Cerebellar nuclear complex (tissue), 1 donor: ENCODE measurements at regions not wholly inside any gene's neighbourhood (a gene's known extent, or its start where the extent isn't known, plus 50 kb on each side); places are given as distances from the start of the nearest gene placed in this dataset.
"Not testable (repeated sequence)": the region's sequence is repeated elsewhere in the genome, so short reads cannot be mapped to it uniquely, and the experiment has no call there.

Experiments
- DNase-seq, 2 experiments: peaks; one replicate each; lab custom pipeline; 2025; lab: John Stamatoyannopoulos, UW

DNA sequence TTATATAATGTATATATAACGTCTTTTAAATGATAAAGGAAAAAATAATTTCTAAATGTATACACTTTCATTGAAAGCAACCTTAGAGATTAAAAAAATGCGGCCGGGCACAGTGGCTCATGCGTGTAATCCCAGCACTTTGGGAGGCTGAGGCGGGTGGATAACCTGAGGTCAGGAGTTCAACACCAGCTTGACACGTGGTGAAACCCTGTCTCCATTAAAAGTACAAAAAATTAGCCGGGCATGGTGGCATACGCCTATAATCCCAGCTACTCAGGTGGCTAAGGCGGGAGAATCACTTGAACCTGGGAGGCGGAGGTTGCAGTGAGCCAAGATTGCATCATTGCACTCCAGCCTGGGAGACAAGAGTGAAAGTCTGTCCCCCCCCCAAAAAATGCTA lies 303.7 kb upstream of the ZC3H15 start:
- not testable (repeated sequence) for DNase-seq

DNA sequence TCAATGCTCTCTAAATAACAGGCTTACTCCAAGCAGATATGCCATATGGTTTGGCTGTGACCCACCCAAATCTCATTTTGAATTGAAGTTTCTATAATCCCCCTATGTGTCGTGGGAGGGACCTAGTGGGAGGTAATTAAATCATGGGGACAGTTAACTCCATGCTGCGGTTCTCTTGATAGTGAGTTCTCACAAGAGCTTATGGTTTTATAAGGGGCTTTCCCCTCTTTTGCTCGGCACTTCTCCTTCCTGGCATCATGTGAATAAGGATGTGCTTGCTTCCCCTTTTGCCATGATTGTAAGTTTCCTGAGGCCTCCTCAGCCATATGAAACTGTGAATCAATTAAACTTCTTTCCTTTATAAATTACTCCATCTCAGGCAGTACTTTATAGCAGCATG lies 302.7 kb upstream of the ZC3H15 start:
- no peak for DNase-seq

DNA sequence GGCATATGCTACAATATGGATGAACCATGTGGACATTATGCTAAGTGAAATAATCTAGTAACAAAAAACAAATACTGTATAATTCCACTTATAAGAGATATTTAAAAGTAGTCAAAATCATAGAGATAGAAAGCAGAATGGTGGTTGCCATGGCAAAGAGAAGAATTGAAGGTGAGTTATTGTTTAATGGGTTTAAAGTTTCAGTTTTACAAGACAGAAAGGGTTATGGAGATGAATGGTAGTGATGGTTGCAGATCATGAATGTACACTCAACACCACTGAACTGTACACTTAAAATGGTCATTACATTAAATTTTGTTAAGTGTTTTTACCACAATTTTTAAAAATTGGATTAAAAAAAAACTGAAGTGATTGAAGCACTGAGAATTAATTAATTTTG lies 298.2 kb upstream of the ZC3H15 start:
- no peak for DNase-seq

DNA sequence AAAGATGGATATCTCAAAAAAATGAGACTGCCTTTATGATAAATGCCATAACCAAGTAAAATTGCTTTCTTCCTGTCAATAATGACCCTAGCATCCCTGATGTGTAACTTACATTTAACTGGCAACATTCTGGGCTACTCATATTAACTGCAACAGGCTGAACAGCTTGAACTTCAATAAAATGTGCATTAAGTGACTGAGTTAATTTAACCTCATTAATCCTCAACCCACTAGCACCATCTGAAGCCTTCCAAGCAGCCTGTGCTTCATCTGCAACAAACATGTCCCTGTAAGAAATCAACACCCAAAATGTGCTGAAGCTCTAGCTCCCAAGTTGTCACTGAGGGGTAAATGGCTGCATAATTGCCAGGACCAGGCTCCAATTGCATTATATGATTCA lies 296.2 kb upstream of the ZC3H15 start:
- DNase-seq, result no peak

DNA sequence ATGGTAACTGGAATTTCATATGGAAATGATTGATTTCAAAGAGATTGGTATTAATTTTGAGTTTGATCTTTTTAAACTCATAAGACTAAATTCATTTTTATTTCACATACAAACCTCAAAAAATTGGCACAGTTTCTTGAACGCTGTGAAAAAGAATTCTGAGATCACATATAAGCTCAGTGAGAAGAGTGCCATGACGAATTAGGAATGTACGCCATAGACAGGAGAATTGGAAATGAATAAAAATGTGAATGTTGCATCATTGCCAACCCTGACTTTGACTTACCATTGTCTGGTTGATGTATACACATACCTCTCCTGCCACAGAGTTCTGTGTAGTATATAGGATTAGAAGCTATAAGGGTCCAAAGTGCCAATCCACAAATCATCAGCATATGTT lies 290.4 kb upstream of the ZC3H15 start:
- no peak for DNase-seq

DNA sequence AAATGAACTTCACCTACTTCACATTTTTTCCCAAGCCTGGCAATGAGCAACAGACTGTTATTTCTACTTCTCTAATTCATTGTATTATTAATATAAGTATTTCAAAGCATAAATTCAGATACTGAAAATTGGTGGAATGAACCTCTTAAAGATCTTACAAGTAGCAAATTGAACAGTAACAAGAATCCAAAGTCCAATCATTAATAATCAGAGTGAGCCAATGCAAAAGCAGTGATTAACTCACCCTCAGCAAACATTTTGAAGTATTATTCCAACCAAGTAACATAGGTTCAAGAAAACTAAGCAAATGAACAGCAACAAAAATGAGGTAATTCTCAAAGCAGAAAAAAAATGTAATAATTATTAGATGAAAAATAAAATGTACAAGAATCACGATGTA lies 288.1 kb upstream of the ZC3H15 start:
- no peak for DNase-seq

DNA sequence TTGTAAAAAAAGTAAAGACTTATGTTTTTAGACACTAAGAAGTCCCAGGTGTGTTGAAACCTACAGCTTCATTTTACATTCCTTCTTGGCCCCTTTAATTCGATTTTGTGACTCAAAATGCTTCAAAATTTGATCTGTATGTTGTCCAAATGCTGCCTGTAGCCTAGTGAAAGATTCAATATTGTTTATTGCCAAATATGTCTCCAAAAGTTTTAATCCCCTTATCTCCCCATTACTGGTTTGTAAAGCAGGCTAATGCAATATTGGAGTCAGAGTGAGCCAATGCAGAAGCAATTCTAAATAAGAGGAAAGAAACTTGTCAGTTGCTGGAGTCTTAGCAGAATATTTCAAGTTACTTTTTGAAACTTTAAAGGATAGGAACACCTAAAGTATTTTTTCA lies 287.0 kb upstream of the ZC3H15 start:
- no peak for DNase-seq

DNA sequence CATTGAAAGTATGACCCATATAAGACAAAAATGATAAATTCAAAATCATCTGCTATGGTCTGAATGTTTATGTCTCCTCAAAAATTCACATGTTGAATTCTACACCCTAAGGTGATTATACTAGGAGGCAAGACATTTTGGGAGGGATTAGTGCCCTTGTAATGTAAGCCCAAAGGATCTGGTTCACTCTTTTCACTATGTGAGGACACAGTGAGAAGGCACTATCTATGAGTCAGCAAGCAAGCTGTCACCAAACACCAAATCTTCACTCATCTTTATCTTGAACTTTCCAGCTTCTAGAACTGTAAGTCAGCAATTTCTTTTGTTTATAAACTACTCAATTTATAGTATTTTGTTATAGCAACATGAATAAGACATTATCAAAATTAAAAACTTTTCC lies 284.7 kb upstream of the ZC3H15 start:
- DNase-seq, result no peak

DNA sequence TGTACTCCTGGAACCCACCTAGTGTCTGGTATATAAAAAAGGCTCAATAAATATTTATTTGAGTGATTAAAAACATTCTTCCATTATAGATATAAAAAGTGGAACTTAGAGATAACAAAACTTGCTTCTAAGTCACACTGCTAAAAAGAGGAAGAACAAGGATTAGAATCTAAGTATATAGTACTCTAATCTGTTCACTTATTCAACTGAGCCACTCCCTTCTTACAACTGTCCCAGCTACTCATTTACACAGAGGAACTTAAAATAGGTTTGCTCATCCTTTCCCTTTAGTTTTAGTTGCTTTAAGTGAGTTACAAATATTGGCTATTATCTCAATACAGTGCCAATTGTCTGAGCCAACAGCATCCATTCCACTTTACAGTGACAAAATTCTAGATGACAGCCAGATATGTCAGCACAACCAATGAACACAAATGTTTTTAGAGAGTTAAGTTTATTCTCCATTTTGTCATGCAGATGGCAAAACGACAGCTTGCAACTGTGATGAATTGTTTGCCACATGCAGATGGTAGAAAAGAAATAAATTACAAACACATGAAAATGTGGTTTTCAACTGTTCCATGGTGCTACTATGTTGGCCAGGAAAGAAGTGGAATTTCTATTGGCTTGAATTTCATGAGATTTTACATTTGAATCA lies 280.7 kb upstream of the ZC3H15 start:
- DNase-seq, result no peak

DNA sequence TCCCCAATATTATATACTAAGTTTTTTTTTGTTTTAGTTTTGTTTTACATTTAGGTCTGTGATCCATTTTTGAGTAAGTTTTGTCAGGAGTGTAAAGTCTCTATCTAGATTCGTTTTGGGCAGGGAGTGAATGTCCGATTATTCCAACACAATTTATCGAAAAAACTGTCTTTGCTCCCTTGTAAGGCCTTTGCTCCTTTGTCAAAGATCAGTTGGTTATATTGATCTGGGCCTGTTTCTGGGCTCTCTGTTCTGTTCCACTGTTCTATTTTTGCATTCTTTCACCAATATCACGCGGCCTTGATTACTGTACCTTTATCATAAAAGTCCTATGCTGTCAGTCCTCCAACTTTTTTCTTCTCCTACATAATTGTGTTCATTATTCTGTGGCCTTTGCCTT lies 276.5 kb upstream of the ZC3H15 start:
- DNase-seq, result no peak

DNA sequence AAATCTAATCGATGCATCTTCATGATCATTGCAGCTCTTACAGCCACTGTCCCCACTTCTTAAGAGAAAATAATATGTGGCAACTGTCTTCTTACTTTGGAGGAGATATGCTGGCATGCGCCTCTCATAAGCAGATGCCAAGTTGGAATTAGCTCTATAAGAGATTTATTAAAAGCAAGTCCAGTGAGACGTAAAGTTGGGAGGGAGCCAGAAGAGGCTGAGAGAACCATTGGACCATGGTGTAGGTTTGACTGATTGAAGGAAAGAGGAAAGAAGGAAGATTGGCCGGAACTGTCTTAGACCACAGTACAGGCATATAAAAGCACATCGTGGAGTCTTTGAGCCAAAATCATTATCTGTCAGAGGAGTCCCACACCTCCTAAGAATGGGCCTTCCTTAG lies 265.7 kb upstream of the ZC3H15 start:
- DNase-seq, result no peak

DNA sequence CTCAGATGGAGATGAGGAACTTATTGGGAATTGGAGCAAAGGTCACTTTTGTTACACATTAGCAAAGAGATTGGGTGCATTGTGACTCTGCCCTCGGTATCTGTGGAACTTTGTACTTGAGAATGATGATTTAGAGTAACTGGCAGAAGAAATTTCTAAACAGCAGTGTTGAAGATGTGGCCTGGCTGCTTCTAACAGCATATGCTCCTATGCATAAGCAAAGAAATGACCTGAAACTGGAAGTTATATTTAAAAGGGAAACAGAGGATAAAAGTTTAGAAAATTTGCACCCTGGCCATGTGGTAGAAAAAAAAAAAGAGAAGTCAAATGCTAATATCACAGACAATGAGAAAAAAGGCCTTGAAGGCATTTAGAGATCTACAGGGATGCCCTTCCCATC lies 256.8 kb upstream of the ZC3H15 start:
- DNase-seq, result no peak

DNA sequence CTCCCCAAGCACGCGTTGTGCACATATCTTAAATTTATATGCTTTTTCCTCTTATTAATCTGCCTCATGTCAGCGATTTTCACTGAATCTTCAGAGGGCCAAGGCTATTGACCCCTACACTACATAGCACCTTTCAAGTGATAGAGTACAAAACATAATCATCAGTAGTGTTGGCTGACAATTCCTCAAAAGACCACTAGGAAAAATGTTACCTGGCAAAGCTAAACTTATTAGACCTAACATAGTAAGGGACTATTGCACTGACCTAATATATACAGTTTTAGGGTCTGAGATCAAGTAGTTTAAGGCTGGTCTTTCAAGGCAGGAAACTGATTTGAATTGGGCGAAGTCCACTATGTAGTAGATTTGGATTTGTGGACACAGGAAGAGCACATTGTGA lies 244.2 kb upstream of the ZC3H15 start:
- DNase-seq, result no peak

DNA sequence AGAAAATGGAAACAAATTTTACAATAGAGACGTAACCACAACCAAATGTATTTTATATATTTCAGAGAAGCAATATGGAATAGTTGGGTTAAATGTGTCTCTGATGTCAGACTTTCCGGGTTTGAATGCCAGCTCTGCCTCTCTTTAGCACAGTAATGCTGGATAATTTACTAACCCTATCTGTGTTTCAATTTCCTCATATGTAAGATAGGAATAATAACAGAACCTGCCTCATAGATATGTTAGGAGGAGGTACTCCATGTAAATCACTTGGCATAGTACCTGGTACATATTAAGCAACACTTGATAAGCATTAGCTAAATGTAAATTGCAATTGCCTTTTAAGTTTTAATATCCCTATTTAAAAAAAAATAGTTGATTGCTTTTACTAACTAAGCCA lies 231.3 kb upstream of the ZC3H15 start:
- DNase-seq, result no peak

DNA sequence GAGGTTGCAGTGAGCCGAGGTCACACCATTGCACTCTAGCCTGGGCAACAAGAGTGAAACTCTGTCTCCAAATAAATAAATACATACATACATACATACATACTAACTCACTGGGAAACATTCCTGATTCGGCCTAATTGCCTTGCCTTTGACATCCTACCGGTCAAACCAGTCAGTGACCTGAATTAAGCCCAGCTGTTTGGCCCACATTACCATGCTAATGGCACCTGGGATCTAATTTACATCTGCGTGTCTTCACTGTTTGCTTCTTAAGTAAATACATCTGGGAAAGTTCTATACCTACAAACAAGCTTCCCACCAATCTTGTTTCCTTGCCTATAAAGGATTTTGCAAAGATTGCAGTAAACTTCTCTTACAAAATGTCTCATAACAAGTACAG lies 230.2 kb upstream of the ZC3H15 start:
- DNase-seq, result no peak

DNA sequence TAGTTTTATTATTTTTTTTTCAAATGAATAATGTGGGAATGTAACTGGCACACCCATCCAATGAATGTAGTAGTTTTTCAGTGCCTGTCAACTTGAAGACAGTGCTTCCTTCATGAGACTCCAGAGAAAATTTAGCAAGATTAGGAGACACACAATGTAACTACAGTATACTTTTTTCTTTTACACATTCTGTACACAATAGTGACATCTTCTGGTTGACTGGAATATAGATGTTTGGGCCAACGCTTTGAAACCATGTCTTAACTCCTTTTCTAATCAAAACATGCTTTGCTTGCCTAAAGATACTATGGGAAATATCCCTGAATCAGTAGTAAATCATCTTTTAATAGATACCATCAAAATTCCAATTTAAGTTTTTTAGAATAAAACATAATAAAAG lies 229.5 kb upstream of the ZC3H15 start:
- no peak for DNase-seq

DNA sequence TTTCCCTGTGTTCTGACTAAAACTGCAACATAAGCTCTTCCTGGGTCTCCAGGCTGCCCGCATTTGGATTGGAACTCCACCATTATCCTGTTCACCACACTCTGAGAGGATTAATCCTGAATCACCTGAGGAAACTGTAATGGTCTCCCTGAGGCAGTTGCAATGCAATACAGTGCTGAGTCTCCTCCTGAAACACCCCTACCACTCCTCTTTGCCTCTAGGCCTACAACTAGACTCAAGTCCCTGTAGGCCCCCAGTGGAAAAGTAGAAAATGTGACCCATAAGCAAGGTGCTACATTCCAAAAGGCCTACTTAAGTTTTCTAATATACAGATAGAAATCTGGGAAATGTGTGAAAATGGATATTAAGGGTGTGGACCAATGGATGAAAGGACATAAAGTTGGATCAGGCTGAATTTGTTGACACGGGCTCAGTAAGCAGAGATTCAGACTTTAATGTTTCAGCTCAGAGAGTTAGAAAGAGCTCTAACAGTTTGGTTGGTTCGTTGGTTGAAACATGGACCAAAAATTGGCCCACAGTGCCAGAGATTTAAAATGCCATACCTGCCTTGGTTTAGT lies 222.3 kb upstream of the ZC3H15 start:
- DNase-seq, result no peak

DNA sequence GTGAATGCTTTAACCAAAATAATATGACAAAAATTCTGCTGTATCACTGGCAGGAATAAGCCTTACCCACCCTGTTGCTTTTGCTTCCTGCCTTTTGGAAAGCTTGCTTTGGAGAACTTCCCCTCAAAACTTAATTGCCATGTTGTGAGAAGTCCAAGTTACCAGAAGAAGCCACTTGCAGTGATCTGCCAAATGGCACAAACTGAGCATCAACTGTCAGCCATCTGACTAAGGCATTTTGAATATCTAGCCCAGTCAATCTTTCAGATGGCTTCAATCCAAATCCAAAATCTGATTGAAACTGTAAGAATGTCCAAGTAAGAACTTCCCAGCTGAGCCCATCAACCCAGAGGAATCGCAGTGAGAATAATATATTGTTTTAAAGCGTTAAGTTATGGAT lies 216.5 kb upstream of the ZC3H15 start:
- DNase-seq, result no peak

DNA sequence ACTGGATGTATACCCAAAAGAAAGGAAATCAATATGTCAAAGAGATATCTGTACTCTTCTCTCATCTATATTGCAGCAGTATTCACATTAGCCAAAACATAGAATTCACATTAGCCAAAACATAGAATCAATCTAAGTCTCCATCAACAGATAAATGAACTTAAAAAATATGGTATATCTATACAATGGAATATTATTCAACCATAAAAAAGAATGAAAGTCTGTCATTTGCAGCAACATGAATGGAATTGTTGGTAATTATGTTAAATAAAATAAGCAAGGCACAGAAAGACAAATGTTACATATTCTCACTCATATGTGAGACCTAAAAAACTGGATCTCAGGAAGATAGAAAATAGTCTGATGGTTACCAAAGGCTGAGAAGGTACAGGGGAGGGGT lies 212.1 kb upstream of the ZC3H15 start:
- no peak for DNase-seq

DNA sequence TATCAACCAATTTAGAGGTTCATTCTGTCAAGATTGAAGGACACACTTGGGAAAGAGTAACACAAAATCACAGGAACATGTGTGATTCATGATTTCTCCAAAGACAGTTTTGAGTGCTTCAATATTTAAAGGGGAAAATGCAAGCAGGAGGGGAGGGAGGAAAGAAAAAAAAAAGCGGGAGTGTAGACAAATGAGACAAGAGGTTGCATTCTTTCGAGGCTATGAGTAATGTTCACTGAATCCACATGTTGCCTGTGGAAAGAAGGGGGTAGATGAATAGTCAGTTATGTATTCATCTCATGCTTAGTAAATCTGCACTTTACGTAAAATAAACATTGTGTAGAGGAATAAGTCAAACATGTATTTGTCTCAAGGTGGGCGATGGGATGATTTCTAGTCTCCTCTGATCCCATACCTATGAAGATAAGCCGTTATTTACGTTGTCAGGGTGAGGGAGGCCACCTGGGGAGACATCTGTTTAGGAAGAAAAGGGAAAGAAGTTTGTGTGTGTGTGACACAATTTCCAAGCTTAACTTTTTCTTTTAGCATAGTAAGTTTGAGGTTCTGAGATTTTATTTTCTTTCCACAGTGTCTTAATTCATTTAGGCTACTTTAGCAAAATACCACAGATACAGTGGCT lies 211.0 kb upstream of the ZC3H15 start:
- DNase-seq, result no peak

DNA sequence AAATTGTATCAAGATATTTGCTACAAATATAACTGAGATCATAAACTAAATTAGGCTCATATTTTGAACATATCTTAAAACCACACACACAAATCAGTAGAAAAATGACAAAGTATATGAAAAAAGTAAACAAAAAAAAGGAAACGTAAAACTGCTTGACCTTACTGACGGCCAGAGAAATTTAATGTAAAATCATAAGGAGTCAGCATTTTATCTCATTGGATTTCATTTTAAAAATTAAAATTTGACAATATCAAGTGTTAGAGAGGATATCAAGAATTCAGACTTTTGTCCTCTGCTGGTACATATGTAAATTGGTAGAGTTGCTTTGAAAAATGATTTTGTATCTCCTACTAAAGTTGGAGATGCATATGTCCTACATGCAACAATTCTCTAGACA lies 209.2 kb upstream of the ZC3H15 start:
- DNase-seq, result no peak

DNA sequence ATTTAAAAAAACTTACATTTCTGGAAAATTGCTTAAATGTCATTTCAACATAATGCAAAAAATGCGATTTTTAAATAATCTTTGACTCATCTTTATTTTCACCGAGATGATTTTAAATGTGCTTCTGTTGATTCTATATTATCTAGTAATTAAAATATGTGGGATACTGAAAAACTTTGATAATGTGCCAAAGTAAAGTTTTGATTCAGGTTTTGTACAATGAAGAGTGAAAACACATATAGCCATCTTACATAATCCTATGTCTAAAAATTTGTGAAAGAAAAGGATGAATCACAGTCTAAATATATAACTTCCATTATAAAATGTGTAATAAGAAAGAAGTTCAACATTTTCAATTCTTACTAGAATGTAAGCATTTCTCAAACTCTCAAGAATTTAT lies 204.3 kb upstream of the ZC3H15 start:
- DNase-seq, result no peak

DNA sequence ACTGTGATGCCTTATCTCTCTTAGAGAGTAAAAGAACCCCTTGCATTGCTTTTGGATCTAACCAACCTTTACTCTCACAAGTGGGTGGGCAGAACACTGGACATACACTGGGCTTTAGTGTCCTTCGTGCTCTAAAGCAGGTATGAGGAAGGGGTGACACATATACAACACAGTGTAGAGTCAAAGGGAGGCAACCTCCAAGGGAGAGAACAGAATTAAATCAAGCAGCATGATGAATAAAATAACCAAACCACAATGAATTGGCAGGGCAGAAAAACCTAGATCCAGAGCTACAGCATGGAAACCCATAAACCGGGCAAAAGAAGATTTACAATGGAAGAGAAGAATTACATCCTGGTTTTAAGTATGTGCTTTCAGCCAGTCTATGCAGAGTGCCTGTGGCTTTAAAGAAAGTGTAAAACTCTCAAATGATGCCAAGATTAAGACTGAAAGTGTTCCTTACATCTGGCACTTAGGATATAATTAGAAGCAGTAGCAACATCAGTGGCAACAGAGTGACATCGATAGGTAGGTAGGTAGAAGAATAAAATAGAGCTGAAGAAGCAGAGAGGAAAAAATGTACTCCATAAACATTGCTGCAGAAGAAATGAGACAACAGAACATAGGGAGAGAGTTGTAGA lies 191.7 kb upstream of the ZC3H15 start:
- no peak for DNase-seq
